Astrocyte (in vitro differentiated cells and primary cell): ENCODE measurements at regions not wholly inside any gene's neighbourhood (a gene's known extent, or its start where the extent isn't known, plus 50 kb on each side); places are given as distances from the start of the nearest gene placed in this dataset.
"Not testable (repeated sequence)": the region's sequence is repeated elsewhere in the genome, so short reads cannot be mapped to it uniquely, and the experiment has no call there.

Experiments used
- DNase-seq: peaks from one replicate; pipeline ENCODE4 v3.0.0-alpha.2; 2010; ENCODE audit warnings: low read depth
- FAIRE-seq: peaks from 2 replicates; lab custom pipeline; 2011; peaks lifted over from hg19 to GRCh38; lab: Jason Lieb, UNC
- H2AFZ ChIP-seq: 2 replicates; pipeline ENCODE4 v1.6.0; 2012; ENCODE audit warnings: low read depth, low read length, inconsistent platforms
- H3K27ac ChIP-seq: 2 replicates; pipeline ENCODE4 v1.5.1; 2011; ENCODE audit warnings: low read depth, low read length, inconsistent platforms
- H3K27me3 ChIP-seq: 2 replicates; pipeline ENCODE4 v1.6.0; 2011; ENCODE audit warnings: low read length, inconsistent platforms; ENCODE audit not compliant: insufficient read depth
- H3K36me3 ChIP-seq: 2 replicates; pipeline ENCODE4 v1.5.1; 2011; ENCODE audit warnings: low read length, inconsistent platforms; ENCODE audit not compliant: insufficient read depth
- H3K4me1 ChIP-seq: 2 replicates; pipeline ENCODE4 v1.5.1; 2011; ENCODE audit warnings: low read length, inconsistent platforms; ENCODE audit not compliant: insufficient read depth
- H3K4me2 ChIP-seq: 2 replicates; pipeline ENCODE4 v1.6.0; 2012; ENCODE audit warnings: low read length, inconsistent platforms
- H3K4me3 ChIP-seq: 2 replicates; pipeline ENCODE4 v1.5.1; 2011; ENCODE audit warnings: low read depth, mild to moderate bottlenecking, low read length, inconsistent platforms; ENCODE audit not compliant: insufficient read depth
- H3K79me2 ChIP-seq: 2 replicates; pipeline ENCODE4 v1.6.0; 2012; ENCODE audit warnings: mild to moderate bottlenecking, low read length, inconsistent platforms; ENCODE audit not compliant: insufficient read depth
- H3K9ac ChIP-seq: 2 replicates; pipeline ENCODE4 v1.6.0; 2012; ENCODE audit warnings: mild to moderate bottlenecking, low read length, inconsistent platforms
- H3K9me3 ChIP-seq: 2 replicates; pipeline ENCODE4 v1.5.1; 2012; ENCODE audit warnings: low read depth, mild to moderate bottlenecking, low read length, inconsistent platforms; ENCODE audit not compliant: insufficient read depth
- H4K20me1 ChIP-seq: 2 replicates; pipeline ENCODE4 v1.6.0; 2012; ENCODE audit warnings: low read length, inconsistent platforms; ENCODE audit not compliant: insufficient read depth
- H3K27ac Mint-ChIP-seq: one replicate; pipeline ENCODE4 v1.8.0; 2021; ENCODE audit warnings: mild to moderate bottlenecking, mixed read lengths; ENCODE audit not compliant: unreplicated experiment
- H3K27me3 Mint-ChIP-seq: one replicate; pipeline ENCODE4 v1.8.0; 2021; ENCODE audit warnings: low read depth, mixed read lengths; ENCODE audit not compliant: unreplicated experiment
- H3K36me3 Mint-ChIP-seq: one replicate; pipeline ENCODE4 v1.8.0; 2021; ENCODE audit warnings: low read depth, mixed read lengths; ENCODE audit not compliant: unreplicated experiment
- H3K4me1 Mint-ChIP-seq: one replicate; pipeline ENCODE4 v1.8.0; 2021; ENCODE audit warnings: low read depth, mixed read lengths; ENCODE audit not compliant: unreplicated experiment
- H3K4me3 Mint-ChIP-seq: one replicate; pipeline ENCODE4 v1.8.0; 2021; ENCODE audit warnings: mild to moderate bottlenecking, moderate library complexity, mixed read lengths; ENCODE audit not compliant: unreplicated experiment
- H3K9me3 Mint-ChIP-seq: one replicate; pipeline ENCODE4 v1.8.0; 2021; ENCODE audit warnings: mild to moderate bottlenecking, mixed read lengths; ENCODE audit not compliant: unreplicated experiment
- CTCF ChIP-seq: IDR thresholded peaks from 2 replicates; pipeline ENCODE4 v1.5.1; 2011; ENCODE audit warnings: low read depth, mild to moderate bottlenecking, inconsistent platforms, low read length, moderate library complexity; ENCODE audit not compliant: insufficient read depth
- EZH2 ChIP-seq: IDR thresholded peaks from 2 replicates; pipeline ENCODE4 v1.6.1; 2012; ENCODE audit warnings: mild to moderate bottlenecking, low read length, inconsistent platforms; ENCODE audit not compliant: insufficient read depth

GRCh38 chr20:30963591-30963990, 293.9 kb upstream of the DEFB115 start:
- Histone ChIP-seq H2AFZ (no peak overlapping the region), H3K9ac (no peak overlapping the region), H3K4me1 (no peaks in the 10 kb centered on the region), H3K27me3 (no peaks in the 10 kb centered on the region), H3K36me3 (no peaks in the 10 kb centered on the region), H3K27ac (no peak overlapping the region), H3K4me3 (no peak overlapping the region), H4K20me1 (no peaks in the 10 kb centered on the region), H3K4me2 (no peak overlapping the region), H3K79me2 (no peaks in the 10 kb centered on the region), H3K9me3 (no peaks in the 10 kb centered on the region)
- no peaks in the 10 kb centered on the region for H3K4me1 Mint-ChIP-seq
- peaks cover 9% of the 10 kb centered on the region for H3K9me3 Mint-ChIP-seq
- DNase-seq: no peak
- no peaks in the 10 kb centered on the region for H3K27me3 Mint-ChIP-seq
- H3K27ac Mint-ChIP-seq: no peak overlapping the region
- TF ChIP-seq EZH2: no peak
- no peak for TF ChIP-seq CTCF
- no peak overlapping the region for H3K4me3 Mint-ChIP-seq
- no peak for FAIRE-seq
- peaks cover 2% of the 10 kb centered on the region for H3K36me3 Mint-ChIP-seq

GRCh38 chr20:30975859-30976258, 281.6 kb upstream of the DEFB115 start:
- not testable (repeated sequence) for H2AFZ ChIP-seq, H3K27ac Mint-ChIP-seq, DNase-seq, H3K4me2 ChIP-seq, H3K27me3 ChIP-seq, H3K27ac ChIP-seq, H3K36me3 ChIP-seq, H3K79me2 ChIP-seq, H3K9ac ChIP-seq, H3K9me3 ChIP-seq, H3K4me3 Mint-ChIP-seq, H3K36me3 Mint-ChIP-seq, H4K20me1 ChIP-seq, H3K27me3 Mint-ChIP-seq, H3K4me1 ChIP-seq, H3K4me1 Mint-ChIP-seq, FAIRE-seq, H3K4me3 ChIP-seq
- peaks cover 33% of the 10 kb centered on the region for H3K9me3 Mint-ChIP-seq

- H3K36me3 Mint-ChIP-seq: peaks cover 1% of the 10 kb centered on the region
These were observed 272.1 kb upstream of the DEFB115 start for GRCh38 chr20:30985386-30985785.

More at GRCh38 chr20:30985386-30985785, 272.1 kb upstream of the DEFB115 start:
- no peak overlapping the region for H3K27ac ChIP-seq
- H2AFZ ChIP-seq: no peak overlapping the region
- H3K27me3 ChIP-seq: no peaks in the 10 kb centered on the region
- no peak overlapping the region for H3K4me3 ChIP-seq
- DNase-seq (no peak), FAIRE-seq (no peak)
- no peak overlapping the region for H3K9ac ChIP-seq
- H3K79me2 ChIP-seq: no peaks in the 10 kb centered on the region
- H3K4me2 ChIP-seq: no peak overlapping the region
- no peaks in the 10 kb centered on the region for H3K36me3 ChIP-seq
- H3K9me3 ChIP-seq: no peaks in the 10 kb centered on the region
- Mint-ChIP-seq H3K4me3 (no peak overlapping the region), H3K27me3 (no peaks in the 10 kb centered on the region), H3K27ac (no peak overlapping the region), H3K9me3 (peaks cover 22% of the 10 kb centered on the region), H3K4me1 (no peaks in the 10 kb centered on the region)
- no peaks in the 10 kb centered on the region for H4K20me1 ChIP-seq
- H3K4me1 ChIP-seq: no peaks in the 10 kb centered on the region
- no peak for TF ChIP-seq EZH2
- no peak for TF ChIP-seq CTCF
